ENCODE measurements at regions not wholly inside any gene's neighbourhood (a gene's known extent, or its start where the extent isn't known, plus 50 kb on each side); places are given as distances from the start of the nearest gene placed in this dataset.
"Not testable (repeated sequence)": the region's sequence is repeated elsewhere in the genome, so short reads cannot be mapped to it uniquely, and the experiment has no call there.

- DNase-seq (ENCODE audit: low spot score) = not testable (repeated sequence)
Measured at GRCh38 chr12:131343436-131343835, 367.5 kb upstream of the SFSWAP start.

DNA sequence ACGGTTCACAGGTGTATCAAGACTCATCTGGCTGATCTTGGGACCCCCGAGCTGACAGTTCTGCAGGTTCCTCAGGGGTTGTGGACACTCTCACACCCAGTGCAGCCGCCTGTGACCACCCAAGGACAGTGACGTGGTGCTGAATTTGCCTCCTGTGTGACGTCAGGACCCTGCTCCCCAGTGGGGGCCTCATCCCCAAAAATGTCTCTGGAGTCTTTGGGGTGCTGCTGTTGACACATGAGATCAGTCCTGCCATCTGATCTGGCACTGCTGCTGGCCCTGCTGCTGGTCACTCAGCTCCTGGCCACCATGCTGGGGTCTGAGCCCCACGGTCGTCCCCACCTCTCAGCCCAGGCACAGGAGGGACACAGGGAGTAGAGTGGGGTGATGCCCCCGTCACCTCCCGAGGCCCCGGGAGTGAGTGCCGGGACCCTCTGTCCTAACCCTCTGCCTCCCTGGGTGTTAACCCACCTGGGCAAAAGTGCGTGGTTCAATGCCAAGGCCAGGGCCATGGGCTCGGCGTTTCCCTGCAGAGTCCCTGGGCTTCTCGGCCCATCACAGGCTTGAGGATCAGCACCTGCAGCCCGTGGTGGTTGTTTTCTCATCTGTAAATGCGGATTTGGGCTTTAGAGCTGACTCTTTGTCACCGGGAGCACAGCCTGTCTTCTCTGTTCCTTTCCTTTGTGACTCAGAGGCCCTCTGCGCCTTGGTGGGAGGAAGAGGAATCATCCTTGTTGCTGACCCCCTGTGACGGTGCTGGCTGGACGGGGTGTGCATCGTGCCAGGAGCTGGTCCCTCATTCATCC lies 366.0 kb upstream of the SFSWAP start:
- not testable (repeated sequence) for DNase-seq (ENCODE audit: low spot score)

GRCh38 chr12:131345521-131346436 lies 365.1 kb upstream of the SFSWAP start:
- DNase-seq (ENCODE audit: low spot score) = no peak

- DNase-seq (ENCODE audit: low spot score) = no peak
Measured at GRCh38 chr12:131346555-131347344, 364.1 kb upstream of the SFSWAP start.

DNA sequence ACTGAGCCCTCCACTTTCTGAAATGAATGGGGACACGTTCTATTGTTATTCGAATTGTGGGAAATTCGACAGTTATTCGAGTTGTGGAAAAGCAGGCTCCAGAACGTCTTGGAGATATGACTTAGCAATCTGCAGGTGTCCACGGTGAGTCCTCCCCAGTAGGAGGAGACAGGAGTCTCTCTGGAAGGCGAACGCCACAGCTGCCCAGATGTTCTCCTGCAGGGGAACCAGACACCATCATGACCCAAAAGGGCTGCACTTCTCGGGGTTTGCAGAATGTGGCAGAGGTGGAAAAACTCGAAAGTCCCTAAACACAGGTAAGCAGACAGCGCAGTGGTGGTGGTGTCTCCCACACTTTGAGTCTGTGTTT lies 363.6 kb upstream of the SFSWAP start:
- no peak for DNase-seq (ENCODE audit: low spot score)

- DNase-seq (ENCODE audit: low spot score) = no peak
Measured at GRCh38 chr12:131347732-131348131, 363.2 kb upstream of the SFSWAP start.

- no peak for DNase-seq (ENCODE audit: low spot score)
Measured at GRCh38 chr12:131348231-131348630, 362.7 kb upstream of the SFSWAP start.

DNA sequence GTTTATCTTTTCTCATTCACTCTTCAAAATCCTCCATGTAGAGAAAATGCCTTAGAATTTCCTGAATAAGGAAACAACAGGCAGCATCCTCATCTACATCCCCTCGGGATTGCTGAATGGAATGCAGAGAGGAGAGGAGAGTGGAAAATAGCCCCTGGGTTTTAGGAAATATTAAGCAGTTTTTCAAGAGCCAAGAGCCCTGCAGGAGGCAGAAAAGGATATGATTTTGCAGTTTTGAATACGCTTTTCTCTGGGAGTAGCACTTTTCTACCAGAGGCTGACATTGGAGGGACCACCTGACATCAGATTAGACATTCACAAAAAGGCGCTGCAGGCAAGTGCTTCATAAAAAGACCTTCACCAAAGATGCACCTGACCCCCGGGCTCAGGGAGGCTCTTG lies 362.2 kb upstream of the SFSWAP start:
- DNase-seq (ENCODE audit: low spot score) = no peak

DNA sequence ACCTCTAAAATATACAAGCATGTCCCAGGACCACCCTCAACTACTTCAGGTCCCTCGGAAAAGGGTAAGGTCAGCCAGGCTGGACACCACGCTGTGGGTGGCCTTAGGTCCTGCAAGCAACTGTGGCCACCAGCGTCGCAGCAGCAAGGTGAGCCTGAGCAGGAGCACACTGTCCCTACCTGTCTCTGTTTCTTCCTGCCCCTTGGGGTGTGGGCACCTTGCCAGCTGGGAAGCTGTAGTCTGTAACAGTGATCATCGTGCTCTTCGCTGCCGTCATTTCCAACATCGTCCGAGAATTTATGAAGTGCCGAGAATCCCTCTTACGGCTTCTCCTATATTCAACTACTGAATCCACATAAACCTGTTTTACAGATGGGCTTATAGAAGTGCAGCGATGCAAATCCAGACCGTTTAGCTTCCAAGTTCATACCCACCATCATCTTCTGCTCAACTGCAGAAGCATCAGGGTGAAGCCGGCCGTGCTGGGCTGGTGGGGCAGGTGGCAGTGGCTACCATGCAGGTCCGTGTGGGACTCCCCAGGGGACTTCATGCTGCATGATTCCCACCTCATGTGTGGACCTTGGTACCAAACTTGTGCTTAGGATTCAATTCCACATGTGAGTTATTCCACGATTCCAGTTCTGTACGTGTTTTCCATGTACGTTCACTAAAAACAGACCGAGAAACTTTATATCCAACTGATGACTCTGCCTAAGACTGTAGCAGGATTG lies 361.3 kb upstream of the SFSWAP start:
- no peak for DNase-seq (ENCODE audit: low spot score)

GRCh38 chr12:131350943-131351318 lies 360.0 kb upstream of the SFSWAP start:
- DNase-seq (ENCODE audit: low spot score) = no peak

DNA sequence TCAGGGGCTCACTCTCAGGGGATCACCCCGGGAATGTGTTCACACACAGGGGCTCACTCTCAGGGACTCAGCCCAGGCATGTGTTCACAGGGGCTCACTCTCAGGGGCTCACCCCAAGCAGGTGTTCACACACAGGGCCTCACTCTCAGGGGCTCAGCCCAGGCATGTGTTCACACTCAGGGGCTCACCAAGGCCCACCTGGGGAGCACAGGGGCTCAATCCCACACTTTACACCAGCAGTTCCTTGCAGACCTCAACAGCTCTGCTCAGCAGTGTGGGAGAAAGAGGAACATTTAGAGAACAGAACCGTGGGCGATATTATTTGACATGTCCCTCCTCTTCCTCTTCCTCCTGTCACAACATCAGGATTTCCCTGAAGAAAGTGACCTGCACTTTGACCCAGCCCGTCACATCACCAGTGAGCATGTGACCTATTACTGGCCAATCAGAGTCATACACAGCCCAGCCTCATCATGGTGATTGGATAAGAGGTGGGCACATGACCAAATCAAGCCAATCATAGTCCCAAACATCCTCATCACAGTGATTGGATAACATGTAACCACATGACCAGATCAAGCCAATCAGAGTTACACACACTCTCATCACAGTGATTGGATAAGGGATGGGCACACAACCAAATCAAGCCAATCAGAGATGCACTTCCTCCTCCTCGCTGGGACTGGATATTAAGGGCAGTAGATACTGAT lies 359.4 kb upstream of the SFSWAP start:
- DNase-seq (ENCODE audit: low spot score) = no peak

- DNase-seq (ENCODE audit: low spot score) = no peak
Measured at GRCh38 chr12:131352296-131352900, 358.5 kb upstream of the SFSWAP start.

DNA sequence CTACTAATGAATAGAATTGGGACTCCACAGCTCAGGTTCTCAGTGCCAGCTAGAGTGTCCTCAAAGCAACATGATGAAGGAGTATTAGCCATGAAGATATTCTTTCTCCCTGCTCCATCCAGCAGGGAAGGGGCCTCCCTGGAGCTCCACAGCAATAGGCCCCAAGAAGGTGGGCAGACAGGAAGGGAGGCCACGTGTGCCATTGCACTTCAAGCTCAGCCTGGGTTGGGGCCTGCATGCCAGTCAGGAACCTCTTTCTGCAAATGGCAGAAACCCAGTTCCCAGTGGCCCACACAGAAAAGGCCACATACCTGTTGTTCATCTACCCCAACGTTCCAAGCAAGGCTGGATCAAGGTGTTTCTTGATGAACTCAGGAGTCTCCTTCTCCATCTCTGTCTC lies 357.5 kb upstream of the SFSWAP start:
- DNase-seq (ENCODE audit: low spot score) = no peak

GRCh38 chr12:131353826-131354225 lies 357.1 kb upstream of the SFSWAP start:
- DNase-seq (ENCODE audit: low spot score) = no peak

DNA sequence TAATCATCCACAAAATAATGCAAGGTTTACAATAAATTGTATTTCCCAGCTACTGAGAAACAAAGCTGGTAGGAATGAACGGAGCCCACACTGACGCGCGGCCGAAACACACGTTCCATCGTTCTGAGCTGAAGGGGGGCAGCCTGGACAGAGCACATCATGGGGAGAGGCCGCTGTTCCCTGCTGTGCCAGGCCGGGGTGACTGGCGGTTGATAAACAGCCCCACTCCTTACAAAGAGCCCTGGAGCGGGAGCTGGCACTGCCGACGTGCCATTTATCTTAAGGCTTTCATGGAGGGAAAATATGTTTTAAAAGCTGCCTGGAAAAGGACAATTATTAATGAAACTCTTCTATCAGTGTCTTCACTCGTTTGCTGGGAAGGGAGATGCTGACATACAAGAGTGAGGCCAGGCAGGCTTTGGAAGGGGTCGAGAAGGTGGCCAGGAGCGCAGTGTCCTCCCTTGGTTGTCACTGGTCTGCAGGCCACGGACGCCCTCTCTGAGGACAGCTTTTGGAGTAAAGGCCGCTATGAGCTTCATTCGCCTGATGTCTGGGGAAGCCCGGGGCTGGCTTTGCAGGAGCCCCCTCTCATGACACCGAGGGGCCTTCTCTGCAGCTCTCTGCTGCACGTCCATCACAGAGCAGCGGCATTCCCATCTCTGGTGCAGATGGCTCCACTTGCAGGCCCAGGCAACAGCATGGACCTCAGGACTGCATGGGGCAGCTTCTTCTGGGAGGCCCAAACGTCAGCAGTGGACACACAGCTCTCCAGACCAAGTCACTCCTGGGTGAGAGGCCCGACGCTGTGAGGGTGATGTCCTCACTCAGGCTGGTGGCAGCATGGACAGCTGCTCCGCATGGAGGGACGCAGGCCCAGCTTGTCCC lies 355.3 kb upstream of the SFSWAP start:
- no peak for DNase-seq (ENCODE audit: low spot score)

- DNase-seq (ENCODE audit: low spot score) = no peak
Measured at GRCh38 chr12:131356485-131357184, 354.3 kb upstream of the SFSWAP start.

DNA sequence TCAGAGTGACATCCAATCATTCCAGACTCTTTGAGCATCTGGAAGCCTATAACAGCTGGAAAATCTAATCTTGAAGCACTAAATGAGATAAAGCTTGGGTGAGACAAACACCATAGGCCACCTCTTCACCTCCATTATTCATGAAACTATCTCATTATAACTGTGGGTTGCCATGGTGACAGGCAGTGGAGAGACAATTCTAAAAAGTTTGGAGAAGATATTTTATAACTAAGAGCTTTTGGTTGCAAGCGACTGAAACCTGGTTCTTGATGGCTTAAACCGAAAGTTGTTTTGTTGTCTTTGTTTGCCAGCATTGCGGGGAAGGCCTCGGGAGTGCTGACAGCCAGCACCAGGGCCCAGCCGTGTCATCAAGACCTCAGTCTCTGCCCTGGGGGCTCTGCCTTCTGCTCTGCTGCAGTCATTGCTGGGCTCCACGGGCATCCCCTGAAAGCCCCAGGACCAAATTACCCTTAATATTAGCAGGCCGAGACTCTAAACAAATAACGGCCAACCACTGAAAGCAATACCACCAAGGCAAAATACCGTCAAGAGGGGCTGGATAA lies 353.6 kb upstream of the SFSWAP start:
- no peak for DNase-seq (ENCODE audit: low spot score)

GRCh38 chr12:131357920-131358319 lies 353.0 kb upstream of the SFSWAP start:
- no peak for DNase-seq (ENCODE audit: low spot score)

Data from HuH-7.5 (cell line).